SK-N-SH (cell line): ENCODE measurements at regions not wholly inside any gene's neighbourhood (a gene's known extent, or its start where the extent isn't known, plus 50 kb on each side); places are given as distances from the start of the nearest gene placed in this dataset.

Experiments
- CTCF ChIP-seq: fragments of 200-600 bp; sonication (generic); IDR thresholded peaks from 2 replicates; pipeline ENCODE4 v1.6.1; 2017; ENCODE audit warnings: antibody characterized with exemption, mild to moderate bottlenecking, moderate library complexity
- EZH2phosphoT487 ChIP-seq: fragments of 200-600 bp; sonication (generic); IDR thresholded peaks from 2 replicates; pipeline ENCODE4 v1.6.1; 2017; ENCODE audit warnings: low read depth, mixed run types, mild to moderate bottlenecking, antibody characterized with exemption, moderate library complexity, borderline replicate concordance
- IRF3 ChIP-seq: fragments of 150-350 bp; IDR thresholded peaks from 2 replicates; pipeline ENCODE4 v1.6.1; 2016; ENCODE audit warnings: mild to moderate bottlenecking, low read depth, low read length
- MXI1 ChIP-seq: IDR thresholded peaks from 2 replicates; pipeline ENCODE4 v1.6.1; 2012; ENCODE audit warnings: mild to moderate bottlenecking, low read depth, low read length, improper control_type of control experiment
- NFIC ChIP-seq: IDR thresholded peaks from 2 replicates; pipeline ENCODE4 v1.4.0; 2012; ENCODE audit warnings: borderline replicate concordance
- PBX3 ChIP-seq: IDR thresholded peaks from 2 replicates; pipeline ENCODE4; 2012
- POLR2AphosphoS5 ChIP-seq: IDR thresholded peaks from 2 replicates; pipeline ENCODE4 v1.6.1; 2012; ENCODE audit warnings: low read depth, low read length
- REST ChIP-seq: IDR thresholded peaks from 2 replicates; pipeline ENCODE4 v1.6.1; 2012; ENCODE audit warnings: mild to moderate bottlenecking, low read depth, low read length, moderate library complexity
- TEAD4 ChIP-seq: IDR thresholded peaks from 2 replicates; pipeline ENCODE4 v1.4.0; 2012; ENCODE audit warnings: mild to moderate bottlenecking, borderline replicate concordance; ENCODE audit not compliant: insufficient read depth
- USF2 ChIP-seq: fragments of 150-350 bp; IDR thresholded peaks from 2 replicates; pipeline ENCODE4 v1.6.1; 2017; ENCODE audit warnings: antibody characterized with exemption, low read length, low read depth, borderline replicate concordance

- no peak for TF ChIP-seq USF2
- TF ChIP-seq CTCF = no peak
- TF ChIP-seq EZH2phosphoT487 = no peak
- TF ChIP-seq REST = no peak
- no peak for TF ChIP-seq NFIC
- no peak for TF ChIP-seq IRF3
- no peak for TF ChIP-seq PBX3
- no peak for TF ChIP-seq MXI1
- no peak for TF ChIP-seq TEAD4
- TF ChIP-seq POLR2AphosphoS5 = no peak
Observed at GRCh38 chr3:144737281-144737680, 765.7 kb downstream of the DIPK2A start.
